ENCODE measurements at regions not wholly inside any gene's neighbourhood (a gene's known extent, or its start where the extent isn't known, plus 50 kb on each side); places are given as distances from the start of the nearest gene placed in this dataset.

DNA sequence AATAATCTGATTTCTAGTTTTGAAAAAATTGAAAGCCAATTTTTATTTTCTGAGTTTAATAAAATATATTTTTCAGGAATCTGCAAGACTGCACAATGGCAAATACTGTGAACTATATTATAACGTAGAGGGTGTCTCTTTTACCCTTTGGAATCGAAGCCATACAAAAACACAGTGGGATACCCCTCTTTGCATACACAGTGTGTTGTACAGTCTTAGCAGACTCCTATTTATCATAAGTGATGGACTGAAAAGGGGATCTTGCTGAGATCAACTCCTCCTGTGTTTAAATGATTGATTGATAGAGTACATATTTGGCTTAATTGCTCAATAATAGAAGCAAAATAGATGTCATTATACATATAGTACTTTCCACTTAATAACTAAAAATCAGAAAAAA is 981.2 kb downstream of the NSUN3 start:
- TF ChIP-seq POLR2A (IDR thresholded peaks at IDR 0.05) = no peak
- TF ChIP-seq, protein P1, sequence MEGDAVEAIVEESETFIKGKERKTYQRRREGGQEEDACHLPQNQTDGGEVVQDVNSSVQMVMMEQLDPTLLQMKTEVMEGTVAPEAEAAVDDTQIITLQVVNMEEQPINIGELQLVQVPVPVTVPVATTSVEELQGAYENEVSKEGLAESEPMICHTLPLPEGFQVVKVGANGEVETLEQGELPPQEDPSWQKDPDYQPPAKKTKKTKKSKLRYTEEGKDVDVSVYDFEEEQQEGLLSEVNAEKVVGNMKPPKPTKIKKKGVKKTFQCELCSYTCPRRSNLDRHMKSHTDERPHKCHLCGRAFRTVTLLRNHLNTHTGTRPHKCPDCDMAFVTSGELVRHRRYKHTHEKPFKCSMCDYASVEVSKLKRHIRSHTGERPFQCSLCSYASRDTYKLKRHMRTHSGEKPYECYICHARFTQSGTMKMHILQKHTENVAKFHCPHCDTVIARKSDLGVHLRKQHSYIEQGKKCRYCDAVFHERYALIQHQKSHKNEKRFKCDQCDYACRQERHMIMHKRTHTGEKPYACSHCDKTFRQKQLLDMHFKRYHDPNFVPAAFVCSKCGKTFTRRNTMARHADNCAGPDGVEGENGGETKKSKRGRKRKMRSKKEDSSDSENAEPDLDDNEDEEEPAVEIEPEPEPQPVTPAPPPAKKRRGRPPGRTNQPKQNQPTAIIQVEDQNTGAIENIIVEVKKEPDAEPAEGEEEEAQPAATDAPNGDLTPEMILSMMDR (IDR thresholded peaks at IDR 0.05) = no peak
- no peak for TF ChIP-seq POLR2AphosphoS5 (IDR thresholded peaks at IDR 0.05)
- no peak for TF ChIP-seq EP300 (IDR thresholded peaks at IDR 0.05)
